CD4-positive, alpha-beta T cell treated with Interleukin-6 for 4 hours (primary cell): ENCODE measurements at regions not wholly inside any gene's neighbourhood (a gene's known extent, or its start where the extent isn't known, plus 50 kb on each side); places are given as distances from the start of the nearest gene placed in this dataset.
"Not testable (repeated sequence)": the region's sequence is repeated elsewhere in the genome, so short reads cannot be mapped to it uniquely, and the experiment has no call there.

Experiments
- DNase-seq: peaks from one replicate; pipeline ENCODE4 v3.0.0-alpha.2; 2020; ENCODE audit warnings: mixed read lengths

DNA sequence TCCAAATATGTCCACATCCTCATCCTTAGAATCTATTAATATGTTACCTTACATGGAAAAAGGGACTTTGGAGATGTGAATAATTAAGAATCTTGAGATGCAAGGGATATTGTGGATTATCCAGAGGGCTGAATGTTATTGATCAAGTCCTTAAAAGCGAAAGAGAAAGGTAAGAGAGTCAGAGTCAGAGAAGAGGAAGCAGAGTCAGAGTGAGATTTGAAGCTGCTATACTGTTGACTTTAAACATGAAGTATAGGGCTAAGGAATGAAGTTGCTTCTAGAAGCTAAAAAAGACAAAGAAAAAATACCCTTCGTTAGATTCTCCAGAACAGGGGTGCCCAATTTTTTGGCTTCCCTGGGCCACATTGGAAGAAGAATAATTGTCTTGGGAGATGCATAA lies 627.2 kb upstream of the SLITRK6 start:
- no peak for DNase-seq

DNA sequence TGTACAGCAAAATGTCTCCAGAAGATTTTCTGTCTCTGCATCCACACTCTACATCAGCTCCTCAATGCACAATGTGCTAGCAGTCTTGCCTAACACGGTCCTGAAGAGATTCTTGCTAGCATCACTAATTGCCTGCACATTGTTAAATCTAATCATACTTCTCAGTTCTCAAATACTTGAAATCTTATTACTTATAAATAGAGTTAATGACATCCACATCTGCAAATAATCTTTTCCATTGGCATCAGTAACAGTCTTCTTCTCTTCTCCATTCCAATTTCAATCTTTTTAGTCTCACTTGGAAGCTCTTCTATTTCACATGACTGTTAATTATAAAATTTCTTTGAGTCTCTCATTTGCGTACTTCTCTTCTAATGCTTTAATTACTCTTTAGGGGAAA lies 630.5 kb upstream of the SLITRK6 start:
- no peak for DNase-seq

DNA sequence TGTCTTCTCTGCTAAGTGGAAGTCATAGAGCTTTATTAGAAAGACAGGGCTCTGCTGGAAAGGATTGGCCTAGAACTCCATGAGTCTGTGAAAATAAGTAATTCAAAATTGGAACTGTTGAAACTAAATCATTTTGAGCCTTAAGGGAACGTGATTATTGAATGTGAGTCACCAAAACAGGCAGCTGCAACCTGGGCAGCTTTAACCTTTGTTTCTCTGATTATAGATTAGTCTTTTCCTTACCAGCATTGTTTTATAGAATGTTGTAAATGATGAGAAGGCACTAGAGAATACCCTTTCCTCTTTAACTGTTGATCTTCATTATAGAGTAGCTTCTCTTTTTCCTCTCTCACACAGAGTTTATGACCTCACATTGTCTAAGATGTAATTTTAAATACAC lies 638.8 kb upstream of the SLITRK6 start:
- DNase-seq: no peak

DNA sequence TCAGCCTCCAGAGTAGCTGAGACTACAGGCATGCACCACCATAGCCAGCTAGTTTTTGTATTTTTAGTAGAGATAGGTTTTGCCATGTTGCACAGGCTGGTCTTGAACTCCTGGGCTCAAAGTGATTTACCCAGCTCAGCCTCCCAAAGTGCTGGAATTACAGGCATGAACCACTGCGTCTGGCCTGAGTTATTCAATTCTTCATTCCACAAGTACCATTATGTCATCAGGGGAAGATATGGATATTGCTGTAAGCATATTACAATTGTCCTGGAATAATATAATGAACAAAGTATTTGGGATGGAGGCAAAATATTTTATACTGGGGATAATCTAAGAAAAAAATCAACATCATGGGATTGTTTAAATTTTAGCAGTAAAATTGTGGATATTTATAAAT lies 646.0 kb upstream of the SLITRK6 start:
- no peak for DNase-seq

DNA sequence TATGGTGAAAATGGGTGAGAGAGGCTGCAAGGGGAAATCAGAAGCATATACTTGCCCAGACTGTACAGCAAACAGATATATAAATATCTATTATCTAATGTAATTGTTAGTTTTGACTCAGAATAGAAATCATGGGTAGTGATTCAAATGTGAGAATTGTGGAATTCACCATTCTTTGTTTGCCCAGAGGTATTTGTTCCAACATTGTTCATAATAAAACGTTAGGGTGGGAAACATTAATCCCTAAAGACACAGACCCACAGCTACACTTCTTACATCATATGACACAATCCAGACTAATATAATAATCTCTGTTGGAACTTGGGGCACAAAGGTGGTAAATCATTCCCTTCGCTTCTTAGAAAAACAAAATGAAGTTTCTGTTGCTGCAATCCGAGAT lies 646.5 kb upstream of the SLITRK6 start:
- DNase-seq: no peak

DNA sequence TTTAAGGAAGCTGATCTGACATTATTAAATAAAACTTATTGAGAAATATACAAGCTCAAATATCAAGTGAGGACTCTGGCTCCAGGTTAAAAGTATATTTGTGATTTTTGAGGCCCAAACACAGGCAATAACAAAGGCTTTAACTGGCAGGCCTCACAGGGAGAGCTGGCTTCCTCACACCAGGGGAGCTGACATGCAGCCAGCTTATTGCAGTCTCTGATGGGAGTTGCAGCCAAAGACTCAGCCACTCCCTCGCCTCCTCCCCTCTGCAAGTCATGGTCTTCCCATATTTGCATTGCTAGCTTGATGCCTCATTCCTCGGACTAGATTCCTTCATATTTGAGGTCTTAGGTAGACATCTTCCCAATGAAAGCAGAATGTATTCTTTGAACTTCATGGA lies 647.1 kb upstream of the SLITRK6 start:
- DNase-seq: no peak

DNA sequence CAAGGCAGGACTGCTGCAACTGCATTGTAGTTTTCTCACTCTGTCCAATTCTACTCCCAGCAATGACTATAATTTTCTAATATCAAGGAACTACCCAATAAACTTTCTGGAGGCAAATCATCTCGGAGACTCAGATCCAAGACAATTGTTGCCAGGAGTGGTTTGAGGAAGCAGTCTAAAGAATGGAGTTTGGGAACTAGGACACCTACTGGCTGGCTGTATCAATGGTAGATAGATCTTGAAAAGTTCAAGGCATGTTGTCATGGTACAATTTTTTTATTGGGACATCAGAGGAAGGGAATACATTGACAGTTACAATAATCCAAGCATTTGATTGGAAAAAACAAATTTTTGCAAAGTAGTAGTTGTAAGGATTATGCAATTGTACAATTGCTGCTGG lies 648.3 kb upstream of the SLITRK6 start:
- no peak for DNase-seq

DNA sequence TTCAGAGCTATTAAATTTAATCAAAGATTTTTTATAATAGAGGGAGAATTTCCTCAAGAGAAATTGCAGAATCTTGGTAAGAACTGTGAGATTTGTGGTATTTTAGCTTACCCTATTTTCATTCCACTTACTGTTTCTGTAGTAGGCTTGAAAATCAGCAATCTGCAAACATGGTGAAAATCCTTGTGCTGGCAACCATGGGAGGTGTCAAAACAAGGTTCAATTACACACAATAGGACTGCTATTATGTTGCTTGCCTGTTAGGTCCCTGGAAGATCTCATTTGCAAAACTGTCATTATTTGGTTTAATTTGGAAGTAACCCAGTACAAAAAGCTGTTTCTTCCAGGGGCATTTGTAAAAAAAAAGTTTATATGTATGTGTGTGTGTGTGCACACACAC lies 662.8 kb upstream of the SLITRK6 start:
- no peak for DNase-seq

DNA sequence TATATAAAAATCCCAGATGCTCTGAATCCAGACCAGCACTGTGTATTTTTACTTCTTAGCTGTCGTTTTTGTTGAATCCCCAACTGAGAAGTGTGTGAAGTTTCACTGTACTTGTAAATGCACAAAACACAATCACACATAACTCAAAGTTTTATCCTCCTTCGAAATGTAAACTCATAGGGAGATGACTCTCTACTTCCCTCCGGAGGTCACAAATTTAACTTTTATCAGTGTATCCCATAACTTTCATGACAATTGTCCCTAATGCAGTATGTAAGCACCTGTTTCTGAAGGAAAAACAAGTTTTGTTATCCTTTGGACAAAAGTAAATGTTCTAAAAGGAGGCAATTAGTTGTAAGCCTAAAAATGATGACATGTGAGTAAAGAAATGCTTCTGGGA lies 665.0 kb upstream of the SLITRK6 start:
- no peak for DNase-seq

DNA sequence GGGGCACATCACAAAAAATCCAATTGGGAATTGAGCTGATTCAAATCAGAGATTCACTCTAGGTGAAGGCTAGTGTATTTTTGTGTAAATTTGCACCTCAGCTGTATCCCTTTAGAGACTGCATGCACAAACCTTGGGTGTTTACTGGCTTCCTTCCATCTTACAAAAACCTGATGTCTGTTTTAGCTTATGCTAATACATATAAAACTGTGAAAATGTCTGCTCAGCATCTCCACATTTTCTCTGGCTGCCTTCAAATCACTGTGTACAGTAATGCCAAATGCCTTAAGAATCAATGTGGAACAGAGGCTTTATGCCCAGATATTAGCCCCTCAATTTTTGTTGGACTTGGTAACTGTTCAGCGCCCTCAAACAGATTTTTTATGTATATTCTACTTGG lies 675.8 kb upstream of the SLITRK6 start:
- DNase-seq: no peak

DNA sequence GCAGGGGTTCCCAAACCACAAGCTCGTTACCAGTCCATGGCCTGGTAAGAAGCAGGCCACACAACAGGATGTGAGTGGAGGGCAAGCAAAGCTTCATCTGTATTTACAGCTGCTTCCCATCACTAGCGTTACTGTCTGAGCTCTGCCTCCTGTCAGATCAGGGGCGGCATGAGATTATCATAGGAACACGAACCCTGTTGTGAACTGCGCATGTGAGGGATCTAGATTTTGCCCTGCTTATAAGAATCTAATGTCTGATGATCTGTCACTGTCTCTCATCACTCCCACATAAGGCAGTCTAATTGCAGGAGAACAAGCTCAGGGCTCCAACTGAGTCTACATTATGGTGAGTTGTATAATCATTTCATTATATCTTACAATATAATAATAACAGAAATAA lies 677.4 kb upstream of the SLITRK6 start:
- DNase-seq: no peak

DNA sequence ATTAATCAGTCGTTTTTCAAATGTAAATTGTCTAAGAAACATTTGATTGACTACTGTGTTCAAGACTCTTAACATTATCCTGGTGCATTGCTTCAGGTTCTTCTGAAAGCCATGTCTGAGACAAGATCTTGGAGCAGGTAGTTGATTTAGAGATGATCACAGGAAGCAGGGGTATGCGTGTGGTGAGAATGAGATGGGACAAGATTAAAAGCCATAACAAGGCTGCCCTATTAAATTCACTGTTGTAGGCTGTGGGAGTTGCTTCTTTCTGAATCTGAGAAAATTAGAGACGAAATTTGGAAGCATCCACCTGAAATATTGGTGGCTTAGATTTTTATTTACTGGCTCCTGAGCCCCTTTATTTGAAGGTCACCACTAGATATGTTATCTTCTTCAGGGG lies 687.4 kb upstream of the SLITRK6 start:
- no peak for DNase-seq

DNA sequence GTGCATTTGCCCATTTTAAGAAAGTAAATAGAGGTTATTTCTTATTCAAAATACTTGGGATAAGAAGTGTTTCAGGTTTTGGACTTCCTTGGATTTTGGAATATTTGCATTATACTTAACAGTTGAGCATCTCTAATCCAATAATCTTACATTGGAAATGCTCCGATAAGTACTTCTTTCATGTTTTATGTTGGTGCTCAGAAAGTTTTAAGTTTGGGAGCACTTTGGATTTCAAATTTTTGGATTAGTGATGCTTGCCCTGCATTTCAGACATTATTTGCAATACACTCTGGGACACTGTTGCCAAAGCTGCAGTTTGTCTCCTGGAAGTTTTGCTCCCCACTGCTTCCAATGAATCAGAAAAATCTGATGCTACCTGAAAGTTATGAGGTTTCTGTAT lies 691.9 kb upstream of the SLITRK6 start:
- no peak for DNase-seq

DNA sequence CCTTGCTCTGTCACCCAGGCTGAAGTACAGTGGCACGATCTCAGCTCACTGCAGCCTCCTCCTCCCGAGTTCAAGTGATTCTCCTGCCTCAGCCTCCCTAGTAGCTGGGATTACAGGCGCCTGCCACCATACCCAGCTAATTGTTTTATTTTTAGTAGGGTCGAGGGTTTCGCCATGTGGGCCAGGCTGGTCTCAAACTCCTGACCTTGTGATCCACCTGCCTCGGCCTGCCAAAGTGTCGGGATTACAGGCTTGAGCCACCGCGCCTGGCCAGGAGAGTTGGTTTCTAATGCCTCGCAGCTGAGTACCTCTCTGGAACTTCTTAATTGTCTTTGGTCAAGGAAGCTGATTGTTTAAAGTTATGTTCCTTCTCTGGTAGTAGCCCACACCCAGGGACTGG lies 702.7 kb upstream of the SLITRK6 start:
- DNase-seq: not testable (repeated sequence)

DNA sequence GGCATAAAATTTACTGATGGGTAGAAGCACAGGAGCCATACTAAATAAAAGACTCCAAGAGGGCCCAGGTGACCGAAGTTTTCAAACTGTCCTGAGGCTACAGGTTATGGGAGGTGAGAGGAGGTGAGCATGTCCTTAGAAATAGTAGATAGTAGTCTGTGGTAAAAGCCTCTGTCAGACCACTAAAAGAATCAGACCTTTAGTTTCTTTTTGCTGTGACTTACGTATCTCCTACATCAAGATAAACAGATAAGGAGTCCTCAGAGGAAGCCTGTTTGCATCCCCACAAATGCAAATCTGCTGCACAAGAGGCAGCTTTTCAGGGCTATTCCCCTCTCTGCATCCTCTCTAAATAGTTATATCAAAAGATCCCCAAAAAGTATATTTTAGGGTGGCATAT lies 711.6 kb upstream of the SLITRK6 start:
- no peak for DNase-seq

DNA sequence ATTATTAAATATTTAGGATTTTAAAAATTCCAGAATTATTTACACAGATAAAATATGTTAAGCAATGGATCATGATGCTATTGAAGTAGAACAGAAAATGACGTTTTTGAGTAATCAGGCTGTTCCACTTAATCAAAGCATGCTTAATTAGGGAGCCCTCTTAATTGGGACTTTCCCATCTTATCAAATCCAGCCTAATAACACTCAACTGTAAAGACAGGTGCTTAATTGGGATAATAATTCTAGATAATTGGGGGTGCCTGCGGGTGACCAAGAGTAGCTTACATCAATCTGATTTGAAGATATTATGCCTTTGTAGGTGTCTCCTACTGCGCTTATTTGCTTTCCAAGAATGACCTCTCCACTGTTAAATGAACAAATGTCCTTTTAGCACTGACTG lies 742.2 kb upstream of the SLITRK6 start:
- no peak for DNase-seq

DNA sequence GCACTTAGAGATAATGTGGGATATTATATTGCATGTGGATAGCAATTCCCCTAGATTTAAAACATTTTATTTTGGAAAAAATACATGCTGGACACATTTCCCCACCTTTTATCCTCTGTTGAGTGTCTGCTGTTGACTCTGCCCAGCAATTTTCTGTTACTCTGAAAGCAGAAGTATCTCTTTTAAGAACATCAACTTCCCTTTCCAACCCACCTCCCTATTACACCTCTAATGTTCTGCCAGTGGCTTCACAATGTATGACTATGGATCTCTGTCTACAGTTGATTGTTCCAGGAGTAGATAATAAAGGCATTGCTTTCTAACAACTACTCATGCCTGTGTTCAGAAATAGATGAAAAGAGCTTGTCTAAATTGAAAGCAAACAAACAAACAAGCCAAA lies 754.8 kb upstream of the SLITRK6 start:
- no peak for DNase-seq

DNA sequence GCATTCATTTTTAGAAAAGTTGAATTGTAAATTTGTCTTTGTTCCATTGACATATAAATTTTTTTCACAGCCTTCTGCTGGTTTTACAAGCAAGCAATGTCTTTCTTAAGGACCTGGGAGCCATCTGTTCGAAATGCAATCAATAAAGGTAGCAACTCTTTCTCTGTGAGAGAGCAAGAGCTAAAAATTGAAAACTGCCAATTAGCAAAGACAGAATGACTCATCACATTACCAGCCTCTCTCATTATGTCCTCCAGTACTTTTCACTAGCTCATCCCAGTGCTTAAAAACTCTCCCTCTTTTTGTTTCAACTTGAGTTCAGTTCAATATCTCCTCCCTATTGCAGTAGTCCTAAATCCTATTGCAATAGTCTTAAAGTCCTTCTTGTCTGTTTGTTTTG lies 760.7 kb upstream of the SLITRK6 start:
- DNase-seq: no peak

DNA sequence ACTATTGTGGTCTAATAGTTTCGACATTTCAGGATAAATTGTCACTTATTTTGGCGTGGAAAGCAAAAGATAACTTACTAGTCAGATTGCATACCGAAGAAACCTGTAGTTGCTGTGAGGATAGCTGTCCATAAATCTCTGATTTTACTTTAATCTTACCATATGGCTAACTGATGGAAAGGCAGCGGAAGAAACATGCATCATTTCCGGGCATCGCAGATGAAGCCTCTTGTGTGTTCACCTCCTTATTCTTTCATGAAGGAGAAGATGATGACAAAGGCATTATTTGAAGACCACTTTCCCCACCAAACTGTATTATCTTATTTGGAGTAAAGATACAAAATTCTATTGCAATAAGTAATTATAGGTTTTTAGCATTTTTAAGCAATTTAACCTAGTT lies 763.6 kb upstream of the SLITRK6 start:
- no peak for DNase-seq

DNA sequence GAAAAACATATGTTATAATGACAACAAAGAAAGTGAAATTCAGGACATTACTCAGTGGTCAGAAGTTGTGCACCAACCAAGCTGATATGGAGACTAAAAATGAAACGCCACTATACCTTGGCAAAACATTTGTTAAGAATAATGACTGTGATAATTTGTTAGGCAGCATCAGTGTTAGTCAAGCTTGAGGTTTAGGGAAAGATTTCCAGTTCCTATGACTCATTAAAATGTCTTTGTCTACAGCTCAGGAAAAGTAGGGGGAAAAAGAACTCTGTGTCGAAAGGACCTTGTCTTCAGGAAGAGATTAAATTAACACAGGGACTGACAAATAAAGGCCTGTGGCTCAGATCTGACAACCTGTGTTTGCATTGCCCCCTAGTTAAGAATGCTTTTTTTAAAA lies 764.1 kb upstream of the SLITRK6 start:
- no peak for DNase-seq

DNA sequence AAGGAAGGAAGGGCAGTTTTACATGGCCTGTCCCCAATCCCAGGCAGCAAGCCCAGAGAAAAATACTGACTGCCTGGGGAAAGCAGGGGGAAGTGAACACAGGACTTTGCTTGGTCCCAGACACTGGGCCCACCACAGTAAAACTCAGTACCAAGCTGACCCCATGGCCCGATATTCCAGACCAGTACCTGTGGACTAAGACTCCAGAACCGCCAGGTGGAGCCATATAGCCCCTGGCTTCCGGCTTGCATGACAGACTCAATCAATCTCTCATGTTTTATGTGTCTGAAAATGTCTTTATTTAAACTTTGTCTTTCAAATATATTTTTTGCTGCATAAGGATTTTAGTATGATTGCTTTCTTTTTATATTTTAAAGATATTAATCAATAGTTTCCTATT lies 767.9 kb upstream of the SLITRK6 start:
- DNase-seq: no peak

DNA sequence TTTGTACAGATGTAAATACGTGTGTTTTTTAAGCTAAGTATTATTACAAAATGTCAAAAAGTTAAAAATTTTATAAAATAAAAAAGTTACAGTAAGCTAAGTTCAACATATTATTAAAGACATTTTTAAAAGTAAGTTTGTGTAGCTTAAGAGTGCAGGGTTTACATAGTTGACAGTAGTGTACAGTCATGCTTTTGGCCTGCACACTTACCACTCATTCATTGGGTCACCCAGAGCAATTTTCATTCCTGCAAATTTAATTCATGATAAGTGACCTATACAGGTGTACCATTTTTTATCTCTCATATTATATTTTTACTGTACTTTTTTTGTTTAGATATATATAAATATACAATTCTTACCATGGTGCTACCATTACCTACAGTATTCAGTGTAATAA lies 769.9 kb upstream of the SLITRK6 start:
- DNase-seq: no peak

DNA sequence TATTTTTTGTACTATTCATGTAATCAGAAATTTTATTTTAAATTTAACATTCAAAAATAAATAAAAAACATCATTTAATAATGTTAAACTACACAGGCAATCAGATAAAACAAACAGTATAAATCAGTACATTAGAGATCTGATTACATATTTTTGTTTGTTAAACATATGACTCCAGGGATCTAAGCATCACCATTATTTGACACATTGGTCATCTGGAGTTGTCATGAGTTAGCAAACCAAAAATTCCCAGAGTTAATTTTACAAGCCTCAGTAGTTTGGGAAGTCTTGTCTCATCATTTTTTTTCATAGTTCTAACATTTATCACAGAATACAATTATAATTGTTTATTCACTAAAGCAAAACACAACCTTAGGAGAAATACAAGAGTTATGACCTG lies 770.8 kb upstream of the SLITRK6 start:
- DNase-seq: no peak

DNA sequence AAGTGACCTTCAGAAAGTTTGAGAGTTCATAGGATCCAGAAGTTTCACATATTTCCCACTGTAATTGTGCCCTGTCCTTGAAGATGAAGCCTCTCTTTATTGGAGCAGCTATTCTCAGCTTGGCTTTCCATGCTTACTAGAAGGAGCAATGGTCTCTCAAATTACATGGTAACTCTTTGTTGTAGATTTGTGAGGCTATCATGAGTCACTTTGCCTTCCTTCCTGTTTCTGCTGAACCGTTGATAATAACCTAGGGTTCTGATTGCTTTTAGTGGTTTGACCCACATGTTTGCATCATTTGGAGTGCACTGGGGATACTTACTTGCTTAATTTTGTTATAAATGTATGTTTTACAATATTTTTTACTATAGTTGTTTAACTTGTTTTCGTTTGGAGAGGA lies 772.9 kb upstream of the SLITRK6 start:
- DNase-seq: no peak

DNA sequence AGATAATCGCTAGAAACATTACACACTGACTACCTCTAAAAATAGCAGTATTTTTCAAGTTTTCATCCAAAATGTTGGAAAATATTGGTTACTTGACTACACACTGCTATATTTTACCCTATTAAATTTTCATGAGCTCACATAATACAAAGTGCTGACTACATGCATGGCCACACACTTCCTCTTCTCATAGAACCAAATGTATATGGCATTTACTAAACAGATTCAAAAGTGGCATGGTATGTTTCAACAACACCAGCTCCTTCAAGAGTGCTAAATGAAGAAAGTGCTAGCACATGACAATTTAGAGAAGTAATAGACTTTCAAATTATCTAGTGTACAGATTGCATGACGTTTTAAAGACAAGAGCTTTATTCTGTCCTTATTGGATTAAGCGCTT lies 780.4 kb upstream of the SLITRK6 start:
- DNase-seq: no peak

DNA sequence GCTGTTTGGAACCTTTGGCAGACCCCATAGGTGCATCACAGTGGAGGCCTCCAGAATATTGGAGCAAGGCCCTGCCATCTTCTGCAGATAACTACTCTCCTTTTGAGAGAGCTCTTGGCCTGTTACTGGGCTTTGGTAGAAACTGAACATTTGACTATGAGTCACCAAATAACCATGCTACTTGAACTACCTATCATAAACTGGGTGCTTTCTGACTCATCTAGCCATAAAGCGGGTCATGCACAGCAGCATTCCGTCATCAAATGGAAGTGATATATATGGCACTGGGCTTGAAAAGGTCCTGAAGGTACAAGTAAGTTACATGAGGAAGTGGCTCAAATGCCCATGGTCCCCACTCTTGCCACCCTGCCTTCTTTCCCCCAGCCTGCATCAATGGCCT lies 782.5 kb upstream of the SLITRK6 start:
- no peak for DNase-seq

DNA sequence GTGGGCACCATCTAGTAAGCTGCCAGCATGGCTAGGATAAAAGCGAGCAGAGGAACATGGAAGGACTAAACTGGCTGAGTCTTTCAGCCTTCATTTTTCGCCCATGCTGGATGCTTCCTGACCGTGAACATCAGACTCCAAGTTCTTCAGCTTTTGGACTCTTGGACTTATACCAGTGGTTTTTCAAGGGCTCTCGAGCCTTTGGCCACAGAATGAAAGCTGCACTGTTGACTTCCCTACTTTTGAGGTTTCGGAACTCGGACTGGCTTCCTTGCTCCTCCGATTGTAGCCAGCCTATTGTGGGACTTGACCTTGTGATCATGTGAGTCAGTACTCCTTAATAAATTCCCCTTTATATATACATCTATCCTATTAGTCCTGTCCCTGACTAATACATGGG lies 785.1 kb upstream of the SLITRK6 start:
- no peak for DNase-seq
